ENCODE measurements at regions not wholly inside any gene's neighbourhood (a gene's known extent, or its start where the extent isn't known, plus 50 kb on each side); places are given as distances from the start of the nearest gene placed in this dataset.

DNA sequence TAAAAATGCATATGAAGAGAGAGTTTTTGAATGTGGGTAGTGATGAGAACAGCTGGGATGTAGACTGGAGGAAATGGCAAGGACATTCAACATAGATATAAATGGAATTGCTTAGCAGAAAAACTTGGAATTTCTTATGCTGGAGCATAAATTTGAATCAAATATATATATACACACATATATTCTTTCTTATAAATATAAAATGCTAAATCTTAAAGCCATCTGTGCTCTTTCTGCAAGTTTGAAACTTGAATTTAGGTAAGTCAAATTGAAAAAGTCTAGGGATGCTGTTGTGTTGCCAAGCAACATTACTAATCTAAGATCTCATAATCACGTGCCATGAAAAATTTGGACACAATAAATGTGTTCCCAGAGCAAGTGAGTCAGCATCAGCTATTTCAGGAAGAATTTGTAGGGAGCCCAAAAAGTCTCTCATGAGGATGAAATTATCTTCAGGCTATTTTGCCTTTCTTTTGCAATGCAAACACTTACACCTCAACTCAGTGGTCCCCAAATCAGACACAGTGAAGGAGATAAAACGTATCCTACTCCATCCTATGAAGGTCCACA lies 58.4 kb upstream of the ALDH1A1 start:
- no peak overlapping the region for H3K4me3 ChIP-seq (ENCODE audit: low read depth in 1 of 3, low read length in 3 of 3)
- WGBS: 83% methylated on average over 2 of the region's 2 CpGs
- H3K9ac ChIP-seq (ENCODE audit: low read depth in 1 of 2, low read length in 2 of 2): no peak overlapping the region

More for the DNA sequence above, 58.4 kb upstream of the ALDH1A1 start:
- Histone ChIP-seq H3K9me3 (ENCODE audit: control insufficient read depth in 4 of 4, low read length in 3 of 4) (no peaks in the 10 kb centered on the region), H3K36me3 (ENCODE audit: control insufficient read depth in 4 of 4, insufficient read depth in 3 of 4, low read depth in 1 of 4, low read length in 3 of 4) (no peaks in the 10 kb centered on the region), H3K27me3 (ENCODE audit: control insufficient read depth in 4 of 4, insufficient read depth in 4 of 4, low read length in 3 of 4) (no peaks in the 10 kb centered on the region), H3K4me1 (ENCODE audit: control insufficient read depth in 4 of 4, insufficient read depth in 4 of 4, low read length in 3 of 4) (peaks cover 0 to 2% (median 0%) of the 10 kb centered on the region in 4 donors), H3K27ac (ENCODE audit: low read depth in 1 of 2, low read length in 2 of 2) (no peak overlapping the region)
- DNase-seq (ENCODE audit: low spot score): no peak
- no peak for TF ChIP-seq NR2F2 (IDR thresholded peaks at IDR 0.05)
- TF ChIP-seq REST (IDR thresholded peaks at IDR 0.05): no peak
- TF ChIP-seq, protein P1, sequence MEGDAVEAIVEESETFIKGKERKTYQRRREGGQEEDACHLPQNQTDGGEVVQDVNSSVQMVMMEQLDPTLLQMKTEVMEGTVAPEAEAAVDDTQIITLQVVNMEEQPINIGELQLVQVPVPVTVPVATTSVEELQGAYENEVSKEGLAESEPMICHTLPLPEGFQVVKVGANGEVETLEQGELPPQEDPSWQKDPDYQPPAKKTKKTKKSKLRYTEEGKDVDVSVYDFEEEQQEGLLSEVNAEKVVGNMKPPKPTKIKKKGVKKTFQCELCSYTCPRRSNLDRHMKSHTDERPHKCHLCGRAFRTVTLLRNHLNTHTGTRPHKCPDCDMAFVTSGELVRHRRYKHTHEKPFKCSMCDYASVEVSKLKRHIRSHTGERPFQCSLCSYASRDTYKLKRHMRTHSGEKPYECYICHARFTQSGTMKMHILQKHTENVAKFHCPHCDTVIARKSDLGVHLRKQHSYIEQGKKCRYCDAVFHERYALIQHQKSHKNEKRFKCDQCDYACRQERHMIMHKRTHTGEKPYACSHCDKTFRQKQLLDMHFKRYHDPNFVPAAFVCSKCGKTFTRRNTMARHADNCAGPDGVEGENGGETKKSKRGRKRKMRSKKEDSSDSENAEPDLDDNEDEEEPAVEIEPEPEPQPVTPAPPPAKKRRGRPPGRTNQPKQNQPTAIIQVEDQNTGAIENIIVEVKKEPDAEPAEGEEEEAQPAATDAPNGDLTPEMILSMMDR (IDR thresholded peaks at IDR 0.05; ENCODE audit: low read depth, low read length, missing input control): no peak
- TF ChIP-seq EGR1 (IDR thresholded peaks at IDR 0.05; ENCODE audit: low read depth in 2 of 2): no peak
- TF ChIP-seq TAF1 (conservative IDR thresholded peaks at IDR 0.05): no peak
- no peak for TF ChIP-seq HNF4A (conservative IDR thresholded peaks at IDR 0.05)
- TF ChIP-seq, protein P2, sequence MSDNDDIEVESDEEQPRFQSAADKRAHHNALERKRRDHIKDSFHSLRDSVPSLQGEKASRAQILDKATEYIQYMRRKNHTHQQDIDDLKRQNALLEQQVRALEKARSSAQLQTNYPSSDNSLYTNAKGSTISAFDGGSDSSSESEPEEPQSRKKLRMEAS (IDR thresholded peaks at IDR 0.05): no peak
- no peak for TF ChIP-seq YY1 (IDR thresholded peaks at IDR 0.05)
- TF ChIP-seq SP1 (IDR thresholded peaks at IDR 0.05): no peak
- TF ChIP-seq HNF4G (IDR thresholded peaks at IDR 0.05): no peak
- TF ChIP-seq GABPA (IDR thresholded peaks at IDR 0.05 in 1 of 2, conservative IDR thresholded peaks at IDR 0.05 in 1 of 2): no peak
- no peak for TF ChIP-seq RAD21 (IDR thresholded peaks at IDR 0.05)
- TF ChIP-seq, protein P3, sequence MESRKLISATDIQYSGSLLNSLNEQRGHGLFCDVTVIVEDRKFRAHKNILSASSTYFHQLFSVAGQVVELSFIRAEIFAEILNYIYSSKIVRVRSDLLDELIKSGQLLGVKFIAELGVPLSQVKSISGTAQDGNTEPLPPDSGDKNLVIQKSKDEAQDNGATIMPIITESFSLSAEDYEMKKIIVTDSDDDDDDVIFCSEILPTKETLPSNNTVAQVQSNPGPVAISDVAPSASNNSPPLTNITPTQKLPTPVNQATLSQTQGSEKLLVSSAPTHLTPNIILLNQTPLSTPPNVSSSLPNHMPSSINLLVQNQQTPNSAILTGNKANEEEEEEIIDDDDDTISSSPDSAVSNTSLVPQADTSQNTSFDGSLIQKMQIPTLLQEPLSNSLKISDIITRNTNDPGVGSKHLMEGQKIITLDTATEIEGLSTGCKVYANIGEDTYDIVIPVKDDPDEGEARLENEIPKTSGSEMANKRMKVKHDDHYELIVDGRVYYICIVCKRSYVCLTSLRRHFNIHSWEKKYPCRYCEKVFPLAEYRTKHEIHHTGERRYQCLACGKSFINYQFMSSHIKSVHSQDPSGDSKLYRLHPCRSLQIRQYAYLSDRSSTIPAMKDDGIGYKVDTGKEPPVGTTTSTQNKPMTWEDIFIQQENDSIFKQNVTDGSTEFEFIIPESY (IDR thresholded peaks at IDR 0.05): no peak
- no peak for TF ChIP-seq RXRA (IDR thresholded peaks at IDR 0.05)
- TF ChIP-seq JUND (IDR thresholded peaks at IDR 0.05): no peak
- TF ChIP-seq ATF3 (IDR thresholded peaks at IDR 0.05): no peak
- no peak for TF ChIP-seq FOXA1 (IDR thresholded peaks at IDR 0.05)

Data from liver (tissue), 8 donors.